Type B pancreatic cell (in vitro differentiated cells): ENCODE measurements at regions not wholly inside any gene's neighbourhood (a gene's known extent, or its start where the extent isn't known, plus 50 kb on each side); places are given as distances from the start of the nearest gene placed in this dataset.

Experiments used
- DNase-seq: peaks from one replicate; pipeline ENCODE4 v3.0.0; 2021; ENCODE audit warnings: mixed read lengths; ENCODE audit not compliant: unreplicated experiment; ENCODE audit errors: extremely low spot score
- H3K27ac Mint-ChIP-seq: 2 replicates; pipeline ENCODE4 v1.8.0; 2021; ENCODE audit warnings: mild to moderate bottlenecking, mixed read lengths
- H3K27me3 Mint-ChIP-seq: 2 replicates; pipeline ENCODE4 v1.8.0; 2021; ENCODE audit warnings: mixed read lengths
- H3K36me3 Mint-ChIP-seq: 2 replicates; pipeline ENCODE4 v1.8.0; 2021; ENCODE audit warnings: mixed read lengths
- H3K4me1 Mint-ChIP-seq: one replicate; pipeline ENCODE4 v1.8.0; 2021; ENCODE audit warnings: mixed read lengths; ENCODE audit not compliant: unreplicated experiment
- H3K4me3 Mint-ChIP-seq: 2 replicates; pipeline ENCODE4 v1.8.0; 2021; ENCODE audit warnings: mild to moderate bottlenecking, mixed read lengths
- H3K9me3 Mint-ChIP-seq: 2 replicates; pipeline ENCODE4 v1.8.0; 2021; ENCODE audit warnings: mixed read lengths
- CTCF ChIP-seq: fragments of 200-600 bp; sonication (generic); conservative IDR thresholded peaks from 2 replicates; pipeline ENCODE4 v1.5.0; 2021; ENCODE audit warnings: antibody characterized with exemption, mild to moderate bottlenecking

GRCh38 chr12:75717902-75718301 lies 206.5 kb upstream of the KRR1 start:
- no peak overlapping the region for H3K4me3 Mint-ChIP-seq
- H3K36me3 Mint-ChIP-seq, result no peaks in the 10 kb centered on the region
- peak overlapping the region; percentile 2 for H3K27ac Mint-ChIP-seq
- H3K9me3 Mint-ChIP-seq, result peaks cover 5% of the 10 kb centered on the region
- H3K4me1 Mint-ChIP-seq, result peaks cover 60% of the 10 kb centered on the region
- TF ChIP-seq CTCF, result no peak
- H3K27me3 Mint-ChIP-seq, result no peaks in the 10 kb centered on the region
- no peak for DNase-seq

- H3K9me3 Mint-ChIP-seq, result peaks cover 5% of the 10 kb centered on the region
- H3K27ac Mint-ChIP-seq, result no peak overlapping the region
- H3K4me1 Mint-ChIP-seq, result peaks cover 58% of the 10 kb centered on the region
- no peak for DNase-seq
- H3K27me3 Mint-ChIP-seq, result no peaks in the 10 kb centered on the region
- no peak overlapping the region for H3K4me3 Mint-ChIP-seq
- no peak for TF ChIP-seq CTCF
- H3K36me3 Mint-ChIP-seq, result no peaks in the 10 kb centered on the region
These were observed 205.0 kb upstream of the KRR1 start for GRCh38 chr12:75716291-75717025.

- no peak for DNase-seq
- peaks cover 58% of the 10 kb centered on the region for H3K4me1 Mint-ChIP-seq
- H3K9me3 Mint-ChIP-seq, result peaks cover 5% of the 10 kb centered on the region
- H3K27me3 Mint-ChIP-seq, result no peaks in the 10 kb centered on the region
- H3K36me3 Mint-ChIP-seq, result no peaks in the 10 kb centered on the region
- no peak overlapping the region for H3K27ac Mint-ChIP-seq
- no peak overlapping the region for H3K4me3 Mint-ChIP-seq
- no peak for TF ChIP-seq CTCF
These were observed 204.3 kb upstream of the KRR1 start for GRCh38 chr12:75715682-75716081.

- peaks cover 5% of the 10 kb centered on the region for H3K9me3 Mint-ChIP-seq
- H3K4me3 Mint-ChIP-seq, result no peak overlapping the region
- no peak for TF ChIP-seq CTCF
- H3K27me3 Mint-ChIP-seq, result no peaks in the 10 kb centered on the region
- DNase-seq, result no peak
- H3K4me1 Mint-ChIP-seq, result peaks cover 55% of the 10 kb centered on the region
- H3K27ac Mint-ChIP-seq, result no peak overlapping the region
- no peaks in the 10 kb centered on the region for H3K36me3 Mint-ChIP-seq
These were observed 203.9 kb upstream of the KRR1 start for GRCh38 chr12:75715323-75715644.

- Mint-ChIP-seq H3K4me1 (peaks cover 55% of the 10 kb centered on the region), H3K36me3 (no peaks in the 10 kb centered on the region), H3K27me3 (no peaks in the 10 kb centered on the region), H3K27ac (no peak overlapping the region), H3K9me3 (peaks cover 5% of the 10 kb centered on the region), H3K4me3 (peak overlapping the region; percentile 15)
- no peak for TF ChIP-seq CTCF
- no peak for DNase-seq
These were observed 203.3 kb upstream of the KRR1 start for GRCh38 chr12:75714462-75715322.
